ENCODE measurements at regions not wholly inside any gene's neighbourhood (a gene's known extent, or its start where the extent isn't known, plus 50 kb on each side); places are given as distances from the start of the nearest gene placed in this dataset.

DNA sequence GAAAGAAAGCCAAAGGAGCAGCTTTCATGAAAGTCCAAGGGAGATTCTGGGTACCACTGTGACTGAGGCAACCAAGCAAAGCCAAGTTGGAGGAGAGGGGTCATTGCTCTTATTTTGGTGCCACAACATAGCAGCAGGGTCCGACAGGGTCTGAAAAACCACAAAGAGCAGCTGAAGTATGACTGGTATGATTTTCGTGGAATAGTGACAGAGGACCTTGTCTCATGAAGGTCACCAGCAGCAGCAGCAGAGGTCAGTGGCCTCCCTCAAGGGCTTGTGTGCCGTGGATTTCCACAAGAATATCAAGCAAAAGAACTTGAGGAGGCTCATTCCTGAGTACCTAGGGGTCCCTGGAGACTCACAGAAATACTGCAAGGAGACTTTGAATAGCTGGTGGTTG lies 160.9 kb upstream of the SYT6 start:
- TF ChIP-seq, protein P1, sequence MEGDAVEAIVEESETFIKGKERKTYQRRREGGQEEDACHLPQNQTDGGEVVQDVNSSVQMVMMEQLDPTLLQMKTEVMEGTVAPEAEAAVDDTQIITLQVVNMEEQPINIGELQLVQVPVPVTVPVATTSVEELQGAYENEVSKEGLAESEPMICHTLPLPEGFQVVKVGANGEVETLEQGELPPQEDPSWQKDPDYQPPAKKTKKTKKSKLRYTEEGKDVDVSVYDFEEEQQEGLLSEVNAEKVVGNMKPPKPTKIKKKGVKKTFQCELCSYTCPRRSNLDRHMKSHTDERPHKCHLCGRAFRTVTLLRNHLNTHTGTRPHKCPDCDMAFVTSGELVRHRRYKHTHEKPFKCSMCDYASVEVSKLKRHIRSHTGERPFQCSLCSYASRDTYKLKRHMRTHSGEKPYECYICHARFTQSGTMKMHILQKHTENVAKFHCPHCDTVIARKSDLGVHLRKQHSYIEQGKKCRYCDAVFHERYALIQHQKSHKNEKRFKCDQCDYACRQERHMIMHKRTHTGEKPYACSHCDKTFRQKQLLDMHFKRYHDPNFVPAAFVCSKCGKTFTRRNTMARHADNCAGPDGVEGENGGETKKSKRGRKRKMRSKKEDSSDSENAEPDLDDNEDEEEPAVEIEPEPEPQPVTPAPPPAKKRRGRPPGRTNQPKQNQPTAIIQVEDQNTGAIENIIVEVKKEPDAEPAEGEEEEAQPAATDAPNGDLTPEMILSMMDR (IDR thresholded peaks at IDR 0.05), result no peak
- TF ChIP-seq EP300 (IDR thresholded peaks at IDR 0.05; ENCODE audit: low read depth), result no peak

All from transverse colon (tissue), 3 donors.